NCI-H2171 treated with DMSO at 0.1 percent for 48 hours (cell line): ENCODE measurements at regions not wholly inside any gene's neighbourhood (a gene's known extent, or its start where the extent isn't known, plus 50 kb on each side); places are given as distances from the start of the nearest gene placed in this dataset.
A peak's percentile ranks its signal among the peaks of the same experiment; 100 is the strongest.

Experiments
- DNase-seq: peaks from one replicate; lab custom pipeline; 2025; lab: John Stamatoyannopoulos, UW

DNA sequence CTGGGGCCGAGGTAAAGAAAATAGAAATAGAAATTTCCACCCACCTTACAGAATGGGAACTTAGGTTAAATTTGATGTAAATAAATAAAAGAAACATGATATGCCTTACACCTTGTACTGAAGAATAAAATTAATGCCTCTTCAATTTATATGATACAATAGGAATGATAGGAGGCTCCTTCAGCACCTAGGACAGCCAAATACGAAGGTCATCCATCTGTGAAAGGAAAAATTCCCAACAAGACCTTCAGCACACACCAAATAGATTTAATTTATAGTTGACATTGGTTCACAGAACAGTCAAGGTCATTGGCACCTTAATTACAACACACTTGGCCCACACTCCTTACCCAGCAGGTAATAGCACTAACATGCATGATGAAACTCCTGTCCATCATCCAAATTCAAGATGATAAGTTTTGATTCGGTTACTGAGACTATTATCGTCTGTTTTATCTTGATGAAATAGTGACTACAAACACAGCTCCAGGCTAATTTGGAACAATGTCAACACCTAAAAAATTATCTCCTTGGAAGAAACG lies 250.9 kb downstream of the SNX13 start:
- no peak for DNase-seq

DNA sequence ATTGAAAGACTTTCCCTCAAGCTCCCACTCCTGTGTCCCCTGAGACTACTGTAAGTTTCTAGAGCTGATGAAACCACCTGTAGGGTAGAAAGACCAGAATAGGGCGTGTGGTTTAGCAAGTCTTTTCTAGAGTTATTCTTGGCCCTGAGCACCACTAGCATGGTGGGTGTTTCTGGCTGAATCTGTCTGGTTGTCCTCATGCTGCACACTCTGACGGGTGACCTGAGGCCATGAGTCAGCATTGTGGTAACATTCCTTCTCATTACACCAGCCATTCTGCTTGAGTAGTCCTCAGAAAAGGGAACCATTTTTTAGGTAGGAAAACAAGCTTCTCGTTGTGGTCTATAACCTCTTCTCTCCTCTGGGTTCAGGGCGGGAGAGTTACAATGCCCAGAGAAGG lies 250.3 kb downstream of the SNX13 start:
- no peak for DNase-seq

- DNase-seq = no peak
Measured at GRCh38 chr7:17696422-17696821, 243.9 kb downstream of the SNX13 start.

DNA sequence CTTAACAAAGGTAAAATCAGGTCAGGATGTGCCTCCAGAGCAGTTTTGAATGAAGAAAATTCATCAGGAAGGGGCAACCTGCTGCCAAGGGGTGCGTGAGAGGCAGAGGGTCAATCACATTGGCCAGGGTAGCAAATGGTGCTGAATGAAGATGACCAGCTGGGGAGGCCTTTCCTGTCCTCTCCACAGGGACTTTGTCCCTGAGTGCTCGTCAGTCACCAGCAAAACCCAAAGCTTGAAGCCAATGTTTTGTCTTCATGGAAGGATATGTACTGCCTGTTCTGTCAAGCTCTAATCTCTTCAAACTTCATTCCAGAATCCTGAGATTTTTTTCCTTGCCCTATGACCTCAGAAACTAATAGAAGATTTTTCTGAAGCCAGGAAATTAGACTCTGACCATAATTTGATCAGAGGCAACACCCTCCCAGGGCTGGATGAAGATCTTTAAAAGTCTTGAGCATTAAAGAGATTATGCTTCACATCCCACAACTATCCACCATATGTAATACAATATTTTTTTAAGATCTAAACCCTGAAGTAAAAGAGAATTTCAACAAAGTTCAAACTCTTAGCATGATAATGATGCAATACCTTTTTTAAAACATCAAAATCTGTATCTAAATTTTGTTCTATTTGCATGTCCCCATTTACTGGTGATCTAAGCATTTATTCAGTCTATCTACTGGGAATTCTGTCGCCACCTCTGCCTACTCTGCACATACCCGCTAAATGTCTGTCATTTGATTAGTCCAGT lies 243.0 kb downstream of the SNX13 start:
- no peak for DNase-seq

DNA sequence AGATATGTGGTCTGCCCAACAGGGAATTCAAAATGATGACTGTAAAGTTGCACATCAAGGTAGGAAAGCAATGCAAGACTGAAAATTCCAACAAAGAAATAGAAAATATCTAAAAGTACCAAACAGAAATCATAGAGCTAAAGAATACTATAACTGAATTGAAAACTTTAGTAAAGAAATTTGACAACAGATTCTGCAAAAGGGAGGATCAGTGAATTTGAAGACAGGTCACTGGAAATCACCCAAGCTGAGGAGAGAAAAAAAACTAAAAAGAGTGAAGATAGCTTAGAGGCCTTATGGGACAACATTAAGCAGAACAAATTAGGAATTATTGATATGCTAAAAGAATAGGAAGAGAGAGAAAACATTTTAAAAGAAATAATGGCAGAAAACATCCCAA lies 240.6 kb downstream of the SNX13 start:
- DNase-seq = no peak

DNA sequence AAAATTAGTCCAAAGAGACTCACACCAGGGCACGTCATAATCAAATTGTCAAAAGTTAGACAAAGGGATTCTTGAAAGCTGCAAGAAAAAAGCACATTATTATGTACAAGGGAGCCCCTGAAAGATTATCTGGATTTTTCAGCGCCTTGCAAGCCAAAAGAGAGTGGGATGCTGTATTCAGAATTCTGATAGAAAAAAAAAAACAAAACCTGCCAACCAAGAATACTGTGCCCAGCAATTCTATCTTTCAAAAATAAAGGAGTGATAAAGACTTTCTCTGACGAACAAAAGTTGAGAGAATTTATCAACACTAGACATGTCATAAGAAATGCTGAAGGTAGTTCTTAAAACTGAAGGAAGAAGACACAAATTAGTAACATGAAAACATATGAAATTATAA lies 240.2 kb downstream of the SNX13 start:
- no peak for DNase-seq

GRCh38 chr7:17706275-17706674 lies 234.0 kb downstream of the SNX13 start:
- DNase-seq = no peak

GRCh38 chr7:17706734-17707133 lies 233.6 kb downstream of the SNX13 start:
- DNase-seq = peak; percentile 76

DNA sequence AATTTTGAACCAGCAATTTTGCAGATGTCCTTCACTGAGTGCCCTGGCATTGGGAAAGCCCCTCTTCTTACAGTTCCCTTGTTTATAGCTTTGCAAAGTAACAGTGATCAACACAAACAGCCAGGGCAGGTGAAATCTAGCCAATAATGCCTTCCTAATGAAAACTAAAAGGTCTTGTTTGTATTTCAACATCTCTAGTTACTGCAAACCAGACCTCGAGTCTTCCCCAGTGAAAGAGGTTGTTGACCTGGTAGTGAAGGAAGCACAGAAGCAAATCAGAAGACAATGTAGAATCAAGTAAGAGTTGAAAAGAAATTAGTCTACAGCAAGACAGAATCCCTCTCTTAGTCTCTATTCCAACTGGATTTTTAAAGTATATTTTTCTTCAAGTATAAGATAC lies 231.2 kb downstream of the SNX13 start:
- DNase-seq = peak; percentile 50

- DNase-seq = no peak
Measured at GRCh38 chr7:17709599-17709998, 230.7 kb downstream of the SNX13 start.

DNA sequence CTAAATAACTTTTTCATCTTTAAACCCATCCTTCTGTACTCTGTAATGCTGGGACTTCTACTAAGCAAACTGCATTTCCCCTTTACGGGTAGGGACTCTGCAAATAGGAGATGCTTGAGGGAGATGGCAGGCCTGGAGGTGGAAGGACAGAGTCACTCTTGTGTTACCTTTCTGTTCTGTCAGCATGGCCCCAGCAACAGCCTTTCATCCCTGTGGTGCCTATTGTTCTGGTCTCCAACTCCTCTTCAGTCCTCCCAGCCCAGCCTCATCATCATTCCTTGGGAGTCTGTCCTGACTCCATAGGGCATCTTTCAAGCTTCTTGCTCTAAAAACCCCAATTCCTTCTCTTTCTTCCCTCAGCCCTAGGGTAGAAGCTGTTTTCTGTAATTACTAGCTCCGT lies 230.0 kb downstream of the SNX13 start:
- DNase-seq = no peak

DNA sequence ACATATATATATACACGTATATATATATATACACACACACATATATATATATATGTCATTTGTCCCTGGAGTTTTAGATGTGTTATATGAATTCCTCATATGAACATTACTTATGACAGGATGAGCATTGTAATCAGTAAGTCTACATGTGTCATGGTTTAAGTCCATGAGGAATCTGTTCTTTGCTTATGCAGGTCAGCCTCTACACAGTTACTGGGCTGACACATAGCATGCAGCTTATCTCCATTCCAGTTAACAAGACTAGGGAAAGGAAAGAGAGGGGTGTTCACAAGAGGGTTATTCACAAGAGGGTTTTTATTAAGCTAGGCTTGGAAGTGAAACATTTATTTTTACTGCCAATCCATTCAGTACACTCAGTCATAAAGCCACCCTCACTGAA lies 226.7 kb downstream of the SNX13 start:
- no peak for DNase-seq

DNA sequence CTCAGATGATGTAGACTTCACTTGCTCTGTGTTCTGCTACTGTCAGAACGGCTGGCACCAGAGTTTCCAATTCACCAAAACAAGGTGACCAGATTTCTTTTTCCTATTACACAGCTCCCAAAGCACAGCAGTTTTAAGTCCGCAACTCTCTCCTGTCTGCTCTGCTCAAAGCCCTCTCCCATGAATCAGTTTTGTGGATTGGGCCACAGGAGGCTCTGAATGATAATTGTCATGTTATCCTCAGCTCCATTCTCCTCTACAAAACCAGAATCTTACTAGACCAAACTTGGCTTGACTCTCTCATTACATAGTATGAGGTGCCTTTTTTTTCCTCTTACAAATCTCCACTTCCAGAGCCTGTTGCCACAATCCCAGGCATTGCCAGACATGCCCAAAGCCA lies 223.5 kb downstream of the SNX13 start:
- DNase-seq = peak; percentile 80

- no peak for DNase-seq
Measured at GRCh38 chr7:17719998-17720397, 220.3 kb downstream of the SNX13 start.

GRCh38 chr7:17721736-17722285 lies 218.5 kb downstream of the SNX13 start:
- no peak for DNase-seq

- DNase-seq = no peak
Measured at GRCh38 chr7:17722798-17723197, 217.5 kb downstream of the SNX13 start.

- no peak for DNase-seq
Measured at GRCh38 chr7:17725821-17726220, 214.5 kb downstream of the SNX13 start.

- DNase-seq = no peak
Measured at GRCh38 chr7:17732083-17732482, 208.2 kb downstream of the SNX13 start.
